Astrocyte of the cerebellum (primary cell): ENCODE measurements at regions not wholly inside any gene's neighbourhood (a gene's known extent, or its start where the extent isn't known, plus 50 kb on each side); places are given as distances from the start of the nearest gene placed in this dataset.
"Not testable (repeated sequence)": the region's sequence is repeated elsewhere in the genome, so short reads cannot be mapped to it uniquely, and the experiment has no call there.

Source experiments
- DNase-seq: peaks from one replicate; pipeline ENCODE4 v3.0.0-alpha.2; 2011; ENCODE audit warnings: low read depth
- H3K4me3 ChIP-seq: 2 replicates; pipeline ENCODE4 v1.5.1; 2011; ENCODE audit warnings: mild to moderate bottlenecking, low read depth, low read length, moderate library complexity
- in situ Hi-C: cut with HindIII; loops from 2 replicates; pipeline ENCODE4 v1.10.0; 2017; ENCODE audit warnings: low sequenced_read_pairs
- TF ChIP-seq, protein P1 (sequence below): IDR thresholded peaks from 2 replicates; pipeline ENCODE4 v1.5.1; 2012; ENCODE audit warnings: low read length, low read depth, moderate library complexity, mild to moderate bottlenecking; ENCODE audit errors: missing control alignments

GRCh38 chr11:96538104-96538503, 148.3 kb downstream of the JRKL start:
- TF ChIP-seq, protein P1, sequence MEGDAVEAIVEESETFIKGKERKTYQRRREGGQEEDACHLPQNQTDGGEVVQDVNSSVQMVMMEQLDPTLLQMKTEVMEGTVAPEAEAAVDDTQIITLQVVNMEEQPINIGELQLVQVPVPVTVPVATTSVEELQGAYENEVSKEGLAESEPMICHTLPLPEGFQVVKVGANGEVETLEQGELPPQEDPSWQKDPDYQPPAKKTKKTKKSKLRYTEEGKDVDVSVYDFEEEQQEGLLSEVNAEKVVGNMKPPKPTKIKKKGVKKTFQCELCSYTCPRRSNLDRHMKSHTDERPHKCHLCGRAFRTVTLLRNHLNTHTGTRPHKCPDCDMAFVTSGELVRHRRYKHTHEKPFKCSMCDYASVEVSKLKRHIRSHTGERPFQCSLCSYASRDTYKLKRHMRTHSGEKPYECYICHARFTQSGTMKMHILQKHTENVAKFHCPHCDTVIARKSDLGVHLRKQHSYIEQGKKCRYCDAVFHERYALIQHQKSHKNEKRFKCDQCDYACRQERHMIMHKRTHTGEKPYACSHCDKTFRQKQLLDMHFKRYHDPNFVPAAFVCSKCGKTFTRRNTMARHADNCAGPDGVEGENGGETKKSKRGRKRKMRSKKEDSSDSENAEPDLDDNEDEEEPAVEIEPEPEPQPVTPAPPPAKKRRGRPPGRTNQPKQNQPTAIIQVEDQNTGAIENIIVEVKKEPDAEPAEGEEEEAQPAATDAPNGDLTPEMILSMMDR, result no peak
- in situ Hi-C loops, result no loop called here

DNA sequence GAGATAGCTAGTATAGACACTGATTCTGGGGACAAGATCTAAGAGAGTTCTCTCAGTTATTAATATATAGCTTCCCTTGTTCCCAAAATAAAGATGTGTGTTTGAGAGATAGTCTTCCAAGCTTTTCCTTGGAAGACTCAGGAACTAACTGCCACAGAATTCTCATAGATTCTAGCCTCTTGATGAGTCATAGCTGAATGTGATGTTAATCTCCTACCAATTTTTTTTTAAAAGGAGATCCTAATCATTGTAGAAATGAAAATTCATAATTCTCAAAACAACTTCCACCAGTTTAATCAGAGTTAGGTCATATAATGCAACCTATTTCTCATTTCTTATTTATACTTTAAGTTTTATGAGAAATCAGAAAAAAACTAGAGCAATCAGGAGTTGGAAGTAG, 148.8 kb downstream of the JRKL start:
- no peak for DNase-seq
- TF ChIP-seq, protein P1, result no peak
- H3K4me3 ChIP-seq, result no peak overlapping the region
- in situ Hi-C loops, result no loop called here

More at GRCh38 chr11:96538104-96538503, 148.3 kb downstream of the JRKL start:
- DNase-seq, result no peak
- no peak overlapping the region for H3K4me3 ChIP-seq

GRCh38 chr11:96540875-96541274, 151.1 kb downstream of the JRKL start:
- in situ Hi-C loops, result no loop called here
- DNase-seq, result no peak

GRCh38 chr11:96543177-96543576, 153.4 kb downstream of the JRKL start:
- TF ChIP-seq, protein P1, result no peak
- in situ Hi-C loops, result no loop called here
- H3K4me3 ChIP-seq, result no peak overlapping the region
- DNase-seq, result no peak

More at GRCh38 chr11:96540875-96541274, 151.1 kb downstream of the JRKL start:
- TF ChIP-seq, protein P1, result no peak
- H3K4me3 ChIP-seq, result no peak overlapping the region

GRCh38 chr11:96545192-96545591, 155.4 kb downstream of the JRKL start:
- H3K4me3 ChIP-seq, DNase-seq, in situ Hi-C loops: not testable (repeated sequence)

DNA sequence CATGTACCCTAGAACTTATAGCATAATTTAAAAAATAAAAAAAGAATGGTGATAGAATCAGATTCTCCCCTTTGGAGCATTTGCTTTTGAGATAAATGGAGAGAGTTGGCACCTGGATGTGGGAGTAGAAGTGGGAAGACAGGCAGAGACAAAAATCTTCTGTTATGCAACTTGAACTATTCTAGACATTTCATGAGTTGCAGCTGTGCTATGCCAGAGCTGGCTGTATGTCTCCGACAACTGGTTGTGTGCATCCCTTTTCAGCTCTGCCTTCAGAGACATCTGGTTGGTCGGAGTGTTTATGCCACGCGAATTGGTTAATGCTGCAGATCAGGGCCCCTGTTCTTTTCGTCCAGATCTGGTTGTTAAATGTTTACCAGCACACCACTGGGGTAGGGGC, 161.3 kb downstream of the JRKL start:
- TF ChIP-seq, protein P1, result no peak
- H3K4me3 ChIP-seq, result no peak overlapping the region
- in situ Hi-C loops, result no loop called here
- DNase-seq, result no peak

GRCh38 chr11:96554236-96554820, 164.5 kb downstream of the JRKL start:
- H3K4me3 ChIP-seq, result no peak overlapping the region
- TF ChIP-seq, protein P1, result no peak
- in situ Hi-C loops, result no loop called here
- DNase-seq, result no peak

- DNase-seq, in situ Hi-C loops: not testable (repeated sequence)
Observed at GRCh38 chr11:96555826-96556225, 166.0 kb downstream of the JRKL start.

DNA sequence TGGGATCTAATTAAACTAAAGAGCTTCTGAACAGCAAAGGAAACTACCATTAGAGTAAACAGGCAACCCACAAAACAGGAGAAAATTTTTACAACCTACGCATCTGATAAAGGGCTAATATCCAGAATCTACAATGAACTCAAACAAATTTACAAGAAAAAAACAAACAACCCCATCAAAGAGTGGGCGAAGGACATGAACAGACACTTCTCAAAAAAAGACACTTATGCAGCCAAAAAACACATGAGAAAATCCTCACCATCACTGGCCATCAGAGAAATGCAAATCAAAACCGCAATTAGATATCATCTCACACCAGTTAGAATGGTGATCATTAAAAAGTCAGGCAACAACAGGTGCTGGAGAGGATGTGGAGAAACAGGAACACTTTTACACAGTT, 170.9 kb downstream of the JRKL start:
- H3K4me3 ChIP-seq, DNase-seq, in situ Hi-C loops: not testable (repeated sequence)

More at GRCh38 chr11:96555826-96556225, 166.0 kb downstream of the JRKL start:
- not testable (repeated sequence) for H3K4me3 ChIP-seq
